Omental fat pad (tissue), 3 donors: ENCODE measurements at regions not wholly inside any gene's neighbourhood (a gene's known extent, or its start where the extent isn't known, plus 50 kb on each side); places are given as distances from the start of the nearest gene placed in this dataset.

Experiments
- ATAC-seq: fragments of 150-250 bp; one replicate; pipeline ENCODE4 v1.9.1; 2016; ENCODE audit warnings: mild to moderate bottlenecking, moderate library complexity; ENCODE audit not compliant: low FRiP score
- DNase-seq: peaks from one replicate; pipeline ENCODE4 v3.0.0-alpha.2; 2019; ENCODE audit warnings: low spot score
- TF ChIP-seq, protein P1 (sequence below), 3 donors: fragments of 450-650 bp; IDR thresholded peaks; one replicate each; pipeline ENCODE4 v1.5.1; 2016 to 2017; ENCODE audit warnings: antibody characterized with exemption in 3 of 3, mild to moderate bottlenecking in 3 of 3, moderate library complexity in 2 of 3

GRCh38 chr14:28577711-28578131 is 188.9 kb upstream of the FOXG1 start:
- no peak for DNase-seq
- TF ChIP-seq, protein P1, sequence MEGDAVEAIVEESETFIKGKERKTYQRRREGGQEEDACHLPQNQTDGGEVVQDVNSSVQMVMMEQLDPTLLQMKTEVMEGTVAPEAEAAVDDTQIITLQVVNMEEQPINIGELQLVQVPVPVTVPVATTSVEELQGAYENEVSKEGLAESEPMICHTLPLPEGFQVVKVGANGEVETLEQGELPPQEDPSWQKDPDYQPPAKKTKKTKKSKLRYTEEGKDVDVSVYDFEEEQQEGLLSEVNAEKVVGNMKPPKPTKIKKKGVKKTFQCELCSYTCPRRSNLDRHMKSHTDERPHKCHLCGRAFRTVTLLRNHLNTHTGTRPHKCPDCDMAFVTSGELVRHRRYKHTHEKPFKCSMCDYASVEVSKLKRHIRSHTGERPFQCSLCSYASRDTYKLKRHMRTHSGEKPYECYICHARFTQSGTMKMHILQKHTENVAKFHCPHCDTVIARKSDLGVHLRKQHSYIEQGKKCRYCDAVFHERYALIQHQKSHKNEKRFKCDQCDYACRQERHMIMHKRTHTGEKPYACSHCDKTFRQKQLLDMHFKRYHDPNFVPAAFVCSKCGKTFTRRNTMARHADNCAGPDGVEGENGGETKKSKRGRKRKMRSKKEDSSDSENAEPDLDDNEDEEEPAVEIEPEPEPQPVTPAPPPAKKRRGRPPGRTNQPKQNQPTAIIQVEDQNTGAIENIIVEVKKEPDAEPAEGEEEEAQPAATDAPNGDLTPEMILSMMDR (IDR thresholded peaks at IDR 0.05): no peak
- ATAC-seq: no peak

DNA sequence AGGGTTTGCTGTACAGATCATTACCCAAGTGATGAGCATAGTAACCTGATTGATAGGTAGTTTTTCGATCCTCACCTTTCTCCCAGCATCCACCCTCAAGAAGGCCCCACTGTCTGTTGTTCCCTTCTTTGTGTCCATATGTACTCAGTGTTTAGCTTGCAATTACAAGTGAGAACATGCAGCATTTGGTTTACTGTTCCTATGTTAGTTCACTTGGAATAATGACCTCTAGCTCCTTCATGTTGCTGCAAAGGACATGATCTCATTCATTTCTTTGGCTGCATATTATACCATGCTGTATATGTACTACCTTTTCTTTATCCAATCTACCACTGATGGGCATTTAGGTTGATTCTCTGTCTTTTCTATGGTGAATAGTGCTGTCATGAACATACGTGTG is 181.6 kb upstream of the FOXG1 start:
- DNase-seq: no peak
- TF ChIP-seq, protein P1 (IDR thresholded peaks at IDR 0.05): no peak
- ATAC-seq: no peak

- ATAC-seq: no peak
- DNase-seq: no peak
- TF ChIP-seq, protein P1 (IDR thresholded peaks at IDR 0.05): no peak
Measured at GRCh38 chr14:28589792-28590191, 176.8 kb upstream of the FOXG1 start.

DNA sequence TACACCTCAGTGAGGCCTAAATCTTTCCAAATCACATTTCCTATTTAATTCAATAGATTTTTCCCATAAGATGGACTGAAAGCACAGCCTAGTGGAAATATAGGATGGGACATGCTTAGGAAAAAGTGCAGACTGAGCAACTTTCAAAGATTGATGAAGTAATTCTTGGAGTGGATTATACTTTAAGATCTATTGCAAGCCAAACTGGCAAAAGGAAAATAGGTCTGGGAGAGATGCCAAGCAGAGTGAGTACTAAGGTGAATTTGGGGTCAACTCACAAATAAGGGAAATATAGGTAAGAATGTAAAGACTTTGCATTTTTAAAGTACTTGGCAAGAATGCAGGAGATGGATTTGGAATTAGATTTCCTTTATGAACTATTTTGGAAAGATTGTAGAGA is 170.2 kb upstream of the FOXG1 start:
- ATAC-seq: no peak
- no peak for DNase-seq
- TF ChIP-seq, protein P1 (IDR thresholded peaks at IDR 0.05): no peak

DNA sequence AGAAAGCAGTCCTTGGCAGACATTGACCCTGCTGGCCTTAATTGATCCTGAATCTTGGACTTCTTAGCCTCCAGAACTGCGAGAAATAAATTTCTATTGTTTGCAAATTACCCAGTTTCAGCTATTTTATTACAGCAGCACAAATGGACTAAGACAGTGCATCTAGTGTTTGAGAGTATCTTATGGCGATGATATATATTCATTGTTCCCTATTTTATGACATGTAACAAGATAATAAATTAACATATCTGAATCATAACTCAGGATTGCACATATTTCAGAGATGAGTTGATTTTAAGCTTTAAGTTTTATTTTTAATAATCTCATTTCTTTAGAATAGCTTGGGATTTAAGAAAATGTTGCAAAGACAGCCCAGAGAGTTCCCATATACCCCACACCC is 167.4 kb upstream of the FOXG1 start:
- no peak for DNase-seq
- TF ChIP-seq, protein P1 (IDR thresholded peaks at IDR 0.05): no peak
- no peak for ATAC-seq

DNA sequence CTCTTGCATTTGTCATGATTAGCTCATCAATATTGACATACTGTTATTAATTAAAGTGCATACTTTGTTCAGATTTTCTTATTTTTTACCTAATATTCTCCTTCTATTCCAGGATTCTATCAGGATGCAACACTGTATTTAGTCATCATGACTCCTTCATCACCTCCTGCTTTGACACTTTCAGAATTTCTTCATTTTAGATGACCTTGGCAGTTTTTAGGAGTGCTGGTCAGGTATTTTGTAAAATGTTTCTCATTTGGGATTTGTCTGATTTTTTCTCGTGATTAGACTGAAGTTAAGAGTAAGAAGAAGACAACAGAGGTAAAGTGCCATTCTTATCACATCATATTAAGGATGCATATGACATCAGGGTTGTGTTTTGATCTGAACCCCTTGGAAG is 167.0 kb upstream of the FOXG1 start:
- no peak for ATAC-seq
- TF ChIP-seq, protein P1 (IDR thresholded peaks at IDR 0.05): no peak
- DNase-seq: no peak

GRCh38 chr14:28603606-28604005 is 163.0 kb upstream of the FOXG1 start:
- TF ChIP-seq, protein P1 (IDR thresholded peaks at IDR 0.05): no peak
- DNase-seq: no peak
- ATAC-seq: no peak
